BLaER1 treated with 17β-estradiol and CSF1 and Interleukin-3, amounts not matched to agents 10 nM and 100 nM (cell line): ENCODE measurements at regions not wholly inside any gene's neighbourhood (a gene's known extent, or its start where the extent isn't known, plus 50 kb on each side); places are given as distances from the start of the nearest gene placed in this dataset.

ENCODE experiments used
- H3K27ac ChIP-seq, 11 experiments: shearing (Covaris generic); formaldehyde crosslinking; 2 replicates each; pipeline ENCODE4 v1.8.1; 2022
- H3K27me3 ChIP-seq, 11 experiments: shearing (Covaris generic); formaldehyde crosslinking; 2 replicates each; pipeline ENCODE4 v1.8.1; 2022
- H3K36me3 ChIP-seq, 11 experiments: shearing (Covaris generic); formaldehyde crosslinking; 2 replicates each; pipeline ENCODE4 v1.8.1; 2022
- H3K4me1 ChIP-seq, 10 experiments: shearing (Covaris generic); formaldehyde crosslinking; 2 replicates each; pipeline ENCODE4 v1.8.1; 2022
- H3K4me2 ChIP-seq, 11 experiments: shearing (Covaris generic); formaldehyde crosslinking; 2 replicates each; pipeline ENCODE4 v1.8.1; 2022
- H3K4me3 ChIP-seq, 10 experiments: shearing (Covaris generic); formaldehyde crosslinking; 2 replicates each; pipeline ENCODE4 v1.8.1; 2022
- H3K9ac ChIP-seq, 11 experiments: shearing (Covaris generic); formaldehyde crosslinking; 2 replicates each; pipeline ENCODE4 v1.8.1; 2022
- H3K9me3 ChIP-seq, 11 experiments: shearing (Covaris generic); formaldehyde crosslinking; replicated peaks in 1 of 11; 2 replicates each; pipeline ENCODE4 v1.8.1; 2022
- H4K20me1 ChIP-seq, 11 experiments: shearing (Covaris generic); formaldehyde crosslinking; 2 replicates each; pipeline ENCODE4 v1.8.1; 2022
- Cebpa-rat ChIP-seq, 11 experiments: shearing (Covaris generic); IDR thresholded peaks; 2 replicates each; pipeline ENCODE4 v1.8.1; 2022

DNA sequence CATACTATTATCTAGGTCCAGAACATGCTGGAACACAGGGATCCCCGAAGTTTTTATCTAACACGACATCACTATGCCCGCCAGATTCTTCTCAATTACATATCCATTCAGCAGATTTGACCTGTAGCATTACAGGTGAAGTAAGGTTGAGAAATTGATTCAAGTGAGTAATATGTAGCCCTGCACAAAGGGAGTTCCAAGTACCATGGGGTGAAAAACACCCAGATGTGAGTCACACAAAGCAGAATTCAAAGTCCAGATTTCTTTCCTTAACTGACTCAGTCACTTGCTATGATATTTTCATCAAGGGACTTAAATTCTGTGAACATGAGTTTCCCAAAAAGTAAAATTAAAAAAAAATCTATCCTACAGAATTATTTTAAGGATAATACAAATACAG, 655.4 kb upstream of the PTCHD4 start:
- TF ChIP-seq Cebpa-rat (IDR thresholded peaks at IDR 0.05): no peak
- Histone ChIP-seq H3K27ac (no peak overlapping the region), H4K20me1 (no peaks in the 10 kb centered on the region), H3K36me3 (no peaks in the 10 kb centered on the region), H3K9me3 (no peaks in the 10 kb centered on the region), H3K9ac (no peak overlapping the region), H3K4me1 (no peaks in the 10 kb centered on the region), H3K4me3 (no peak overlapping the region), H3K4me2 (no peak overlapping the region), H3K27me3 (no peaks in the 10 kb centered on the region)

DNA sequence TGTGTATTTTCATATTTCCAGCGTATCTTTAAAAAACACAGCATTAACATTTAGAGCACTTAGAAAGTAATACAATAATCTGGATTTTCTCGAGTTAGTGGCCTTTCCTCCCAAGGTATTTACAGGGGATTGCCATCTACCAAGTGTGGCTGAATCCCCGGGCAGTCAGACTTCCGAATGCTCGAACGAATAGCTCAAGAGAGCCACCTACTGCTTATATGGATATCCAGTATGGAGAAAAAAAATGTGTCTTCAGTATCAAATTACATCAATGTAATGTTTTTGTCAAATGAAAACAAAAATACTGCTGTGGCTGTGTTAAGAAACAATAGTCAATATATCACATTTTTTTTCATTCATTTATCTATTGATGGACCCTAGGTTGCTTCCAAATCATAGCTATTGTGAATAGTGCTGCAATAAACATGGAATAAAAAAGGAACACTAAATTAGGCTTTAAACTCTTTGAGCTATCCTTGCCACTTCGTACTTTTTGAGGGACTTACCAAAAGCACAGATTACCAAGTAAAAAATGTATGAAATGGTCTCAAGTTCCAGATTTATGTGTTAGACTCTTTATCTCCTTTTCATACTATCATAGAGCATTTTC, 654.5 kb upstream of the PTCHD4 start:
- Histone ChIP-seq H3K36me3 (no peaks in the 10 kb centered on the region), H3K27me3 (no peaks in the 10 kb centered on the region), H3K4me3 (no peak overlapping the region), H3K9me3 (no peaks in the 10 kb centered on the region), H3K27ac (no peak overlapping the region), H3K4me1 (no peaks in the 10 kb centered on the region), H3K9ac (no peak overlapping the region), H4K20me1 (no peaks in the 10 kb centered on the region), H3K4me2 (no peak overlapping the region)
- TF ChIP-seq Cebpa-rat (IDR thresholded peaks at IDR 0.05): no peak

DNA sequence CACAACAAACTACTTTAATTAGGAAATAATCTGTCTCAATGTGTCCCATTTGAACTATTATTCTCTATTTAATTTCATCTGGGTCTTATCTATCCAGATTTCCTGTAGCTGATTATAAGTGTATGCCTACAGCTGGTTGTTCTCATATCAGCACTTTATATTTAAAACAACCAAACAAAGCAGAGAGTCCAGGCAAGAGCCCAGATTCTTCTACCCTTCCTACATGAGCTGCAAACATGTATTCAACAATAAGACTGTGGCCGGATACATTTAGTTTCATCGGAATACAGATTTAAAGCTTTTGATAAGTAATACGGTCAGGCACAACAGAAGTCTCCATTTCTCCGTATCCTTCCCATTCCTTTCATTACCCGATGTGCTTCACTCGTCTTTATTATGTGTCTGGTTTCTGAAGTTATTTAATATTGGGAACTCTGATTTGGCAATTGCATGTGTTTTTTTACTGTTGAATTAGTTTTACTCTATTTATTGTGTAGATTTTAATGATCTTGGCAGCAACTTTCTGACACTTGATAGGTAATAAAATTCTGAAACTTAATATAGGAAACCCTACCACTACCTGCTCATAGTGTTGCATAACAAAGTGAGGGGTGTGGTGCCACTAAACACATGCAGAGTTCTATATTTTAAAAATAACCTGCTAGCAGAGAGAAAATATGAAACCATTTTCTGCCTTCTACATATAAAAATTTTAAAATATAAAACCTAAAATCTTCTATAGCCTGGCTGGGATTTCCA, 653.5 kb upstream of the PTCHD4 start:
- Histone ChIP-seq H3K9me3 (no peaks in the 10 kb centered on the region), H3K27me3 (no peaks in the 10 kb centered on the region), H3K4me1 (no peaks in the 10 kb centered on the region), H3K36me3 (no peaks in the 10 kb centered on the region), H3K27ac (no peak overlapping the region), H3K4me3 (no peak overlapping the region), H3K4me2 (no peak overlapping the region), H3K9ac (no peak overlapping the region), H4K20me1 (no peaks in the 10 kb centered on the region)
- TF ChIP-seq Cebpa-rat (IDR thresholded peaks at IDR 0.05): no peak

DNA sequence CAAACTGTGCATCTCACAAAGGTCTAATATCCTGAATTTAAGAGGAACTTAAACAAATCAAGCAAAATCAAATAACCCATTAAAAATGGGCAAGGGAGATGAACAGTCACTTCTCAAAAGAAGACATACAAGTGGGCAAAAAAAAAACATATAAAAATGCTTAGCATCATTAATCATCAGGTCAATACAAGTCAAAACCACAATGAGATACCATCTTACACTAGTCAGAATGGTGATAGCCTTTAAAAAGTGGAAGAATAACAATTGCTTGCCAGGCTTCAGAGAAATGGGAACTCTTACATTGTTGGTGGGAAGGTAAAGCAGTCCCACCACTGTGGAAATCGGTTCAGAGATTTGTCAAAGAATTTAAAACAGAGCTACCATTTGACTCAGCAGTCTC, 646.7 kb upstream of the PTCHD4 start:
- Histone ChIP-seq H3K4me1 (no peaks in the 10 kb centered on the region), H3K4me3 (no peak overlapping the region), H3K9me3 (no peaks in the 10 kb centered on the region), H3K9ac (no peak overlapping the region), H3K4me2 (no peak overlapping the region), H3K27me3 (no peaks in the 10 kb centered on the region), H3K36me3 (no peaks in the 10 kb centered on the region), H3K27ac (no peak overlapping the region), H4K20me1 (no peaks in the 10 kb centered on the region)
- TF ChIP-seq Cebpa-rat (IDR thresholded peaks at IDR 0.05): no peak

- Histone ChIP-seq H3K4me2 (no peak overlapping the region), H3K27ac (no peak overlapping the region), H3K4me3 (no peak overlapping the region), H3K9me3 (no peaks in the 10 kb centered on the region), H3K27me3 (no peaks in the 10 kb centered on the region), H3K4me1 (no peaks in the 10 kb centered on the region), H3K36me3 (no peaks in the 10 kb centered on the region), H3K9ac (no peak overlapping the region), H4K20me1 (no peaks in the 10 kb centered on the region)
- TF ChIP-seq Cebpa-rat (IDR thresholded peaks at IDR 0.05): no peak
These were observed 644.3 kb upstream of the PTCHD4 start for GRCh38 chr6:48755315-48755714.

DNA sequence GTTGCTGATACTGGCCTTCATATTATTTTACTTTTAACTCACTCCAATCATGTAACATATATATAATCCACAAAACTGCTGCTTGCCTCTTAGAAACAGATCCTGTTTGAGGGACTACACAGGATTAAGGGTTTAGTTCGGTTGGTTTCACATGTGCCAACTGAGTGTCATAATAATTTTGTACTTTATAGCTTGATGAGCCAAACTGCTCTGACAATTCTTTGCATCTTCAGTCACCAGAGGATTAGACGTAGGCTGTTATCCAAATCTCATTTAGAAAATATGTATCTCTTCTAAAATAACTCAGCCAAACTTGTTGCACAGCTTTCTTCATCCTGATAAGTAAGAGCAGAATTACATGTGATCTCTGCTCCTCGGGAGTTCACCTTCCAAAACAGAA, 643.6 kb upstream of the PTCHD4 start:
- Histone ChIP-seq H3K36me3 (no peaks in the 10 kb centered on the region), H3K4me1 (no peaks in the 10 kb centered on the region)
- TF ChIP-seq Cebpa-rat (IDR thresholded peaks at IDR 0.05): no peak

DNA sequence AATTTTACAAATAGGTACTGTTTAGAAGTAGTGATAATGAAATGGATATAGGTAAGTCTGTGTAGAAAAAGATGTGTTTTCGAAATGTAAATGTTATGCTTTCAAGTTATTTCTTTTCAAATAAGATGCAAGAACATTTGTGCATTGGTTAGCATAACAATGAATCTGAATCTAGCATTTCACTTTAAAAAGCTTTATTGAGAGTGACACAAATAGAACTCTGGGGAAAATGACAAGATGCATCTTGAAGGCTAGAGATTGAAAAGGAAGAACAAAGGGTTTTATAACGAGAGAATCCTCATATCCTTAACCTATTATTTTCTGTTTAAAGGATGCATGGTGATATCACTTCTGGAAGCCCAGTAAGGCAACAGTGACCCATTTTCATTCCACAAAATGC, 639.9 kb upstream of the PTCHD4 start:
- no peak for TF ChIP-seq Cebpa-rat (IDR thresholded peaks at IDR 0.05)
- no peak overlapping the region for H3K4me2 ChIP-seq

More for the DNA sequence above, 643.6 kb upstream of the PTCHD4 start:
- no peaks in the 10 kb centered on the region for H4K20me1 ChIP-seq
- no peak overlapping the region for H3K4me3 ChIP-seq
- H3K27me3 ChIP-seq: no peaks in the 10 kb centered on the region
- no peaks in the 10 kb centered on the region for H3K9me3 ChIP-seq
- no peak overlapping the region for H3K4me2 ChIP-seq
- no peak overlapping the region for H3K27ac ChIP-seq
- no peak overlapping the region for H3K9ac ChIP-seq

GRCh38 chr6:48747471-48747870, 636.5 kb upstream of the PTCHD4 start:
- H3K9me3 ChIP-seq: peaks cover 0 to 4% (median 0%) of the 10 kb centered on the region in 11 experiments; a peak in 1 of 22 replicates
- no peak overlapping the region for H3K9ac ChIP-seq
- H3K27me3 ChIP-seq: no peaks in the 10 kb centered on the region
- no peaks in the 10 kb centered on the region for H3K36me3 ChIP-seq
- no peaks in the 10 kb centered on the region for H4K20me1 ChIP-seq
- TF ChIP-seq Cebpa-rat (IDR thresholded peaks at IDR 0.05): no peak
- H3K4me3 ChIP-seq: no peak overlapping the region
- no peak overlapping the region for H3K4me2 ChIP-seq
- no peak overlapping the region for H3K27ac ChIP-seq
- 0 out of 20 replicates have a peak, but pooled peaks cover 0 to 8% (median 0%) of the 10 kb centered on the region in 10 experiments for H3K4me1 ChIP-seq

More for the DNA sequence above, 639.9 kb upstream of the PTCHD4 start:
- no peaks in the 10 kb centered on the region for H4K20me1 ChIP-seq
- H3K4me1 ChIP-seq: 0 out of 20 replicates have a peak, but pooled peaks cover 0 to 8% (median 0%) of the 10 kb centered on the region in 10 experiments
- H3K36me3 ChIP-seq: no peaks in the 10 kb centered on the region
- H3K9ac ChIP-seq: no peak overlapping the region
- peaks cover 0 to 3% (median 0%) of the 10 kb centered on the region in 11 experiments; a peak in 1 of 22 replicates for H3K9me3 ChIP-seq
- no peak overlapping the region for H3K4me3 ChIP-seq
- no peak overlapping the region for H3K27ac ChIP-seq
- H3K27me3 ChIP-seq: no peaks in the 10 kb centered on the region

GRCh38 chr6:48747040-48747439, 636.0 kb upstream of the PTCHD4 start:
- Histone ChIP-seq H3K4me1 (0 out of 20 replicates have a peak, but pooled peaks cover 0 to 8% (median 0%) of the 10 kb centered on the region in 10 experiments), H3K36me3 (no peaks in the 10 kb centered on the region), H4K20me1 (no peaks in the 10 kb centered on the region), H3K27me3 (no peaks in the 10 kb centered on the region), H3K9ac (no peak overlapping the region), H3K27ac (no peak overlapping the region), H3K9me3 (peaks cover 0 to 4% (median 0%) of the 10 kb centered on the region in 11 experiments; a peak in 1 of 22 replicates), H3K4me2 (no peak overlapping the region), H3K4me3 (no peak overlapping the region)
- no peak for TF ChIP-seq Cebpa-rat (IDR thresholded peaks at IDR 0.05)

- Histone ChIP-seq H3K36me3 (no peaks in the 10 kb centered on the region), H3K4me2 (no peak overlapping the region), H3K27me3 (no peaks in the 10 kb centered on the region), H3K4me3 (no peak overlapping the region), H3K9ac (no peak overlapping the region), H4K20me1 (no peaks in the 10 kb centered on the region), H3K4me1 (0 out of 20 replicates have a peak, but pooled peaks cover 0 to 8% (median 0%) of the 10 kb centered on the region in 10 experiments), H3K27ac (no peak overlapping the region), H3K9me3 (peaks cover 0 to 4% (median 0%) of the 10 kb centered on the region in 11 experiments; a peak in 1 of 22 replicates)
- no peak for TF ChIP-seq Cebpa-rat (IDR thresholded peaks at IDR 0.05)
These were observed 634.0 kb upstream of the PTCHD4 start for GRCh38 chr6:48744948-48745347.
